ENCODE measurements at regions not wholly inside any gene's neighbourhood (a gene's known extent, or its start where the extent isn't known, plus 50 kb on each side); places are given as distances from the start of the nearest gene placed in this dataset.

- no peak for TF ChIP-seq EZH2 (IDR thresholded peaks at IDR 0.05; ENCODE audit: low read length, unreplicated experiment)
- TF ChIP-seq CTCF (conservative IDR thresholded peaks at IDR 0.05; ENCODE audit: low read depth, low read length): no peak
Observed at GRCh38 chr12:38547586-38547985, 231.0 kb downstream of the ALG10B start.
